BLaER1 treated with 17β-estradiol and CSF1 and Interleukin-3, amounts not matched to agents 10 nM and 100 nM (cell line): ENCODE measurements at regions not wholly inside any gene's neighbourhood (a gene's known extent, or its start where the extent isn't known, plus 50 kb on each side); places are given as distances from the start of the nearest gene placed in this dataset.

Experiments
- H3K27ac ChIP-seq, 11 experiments: shearing (Covaris generic); formaldehyde crosslinking; 2 replicates each; pipeline ENCODE4 v1.8.1; 2022
- H3K27me3 ChIP-seq, 11 experiments: shearing (Covaris generic); formaldehyde crosslinking; 2 replicates each; pipeline ENCODE4 v1.8.1; 2022
- H3K36me3 ChIP-seq, 11 experiments: shearing (Covaris generic); formaldehyde crosslinking; 2 replicates each; pipeline ENCODE4 v1.8.1; 2022
- H3K4me1 ChIP-seq, 10 experiments: shearing (Covaris generic); formaldehyde crosslinking; 2 replicates each; pipeline ENCODE4 v1.8.1; 2022
- H3K4me2 ChIP-seq, 11 experiments: shearing (Covaris generic); formaldehyde crosslinking; 2 replicates each; pipeline ENCODE4 v1.8.1; 2022
- H3K4me3 ChIP-seq, 10 experiments: shearing (Covaris generic); formaldehyde crosslinking; 2 replicates each; pipeline ENCODE4 v1.8.1; 2022
- H3K9ac ChIP-seq, 11 experiments: shearing (Covaris generic); formaldehyde crosslinking; 2 replicates each; pipeline ENCODE4 v1.8.1; 2022
- H3K9me3 ChIP-seq, 11 experiments: shearing (Covaris generic); formaldehyde crosslinking; replicated peaks in 1 of 11; 2 replicates each; pipeline ENCODE4 v1.8.1; 2022
- H4K20me1 ChIP-seq, 11 experiments: shearing (Covaris generic); formaldehyde crosslinking; 2 replicates each; pipeline ENCODE4 v1.8.1; 2022
- Cebpa-rat ChIP-seq, 11 experiments: shearing (Covaris generic); IDR thresholded peaks; 2 replicates each; pipeline ENCODE4 v1.8.1; 2022

GRCh38 chr12:125651625-125652024 lies 586.4 kb downstream of the AACS start:
- H3K36me3 ChIP-seq = no peaks in the 10 kb centered on the region
- no peaks in the 10 kb centered on the region for H3K9me3 ChIP-seq
- H3K4me2 ChIP-seq = peak overlapping the region in 1 of 11 experiments; percentile 54; a peak in 1 of 22 replicates
- H3K4me1 ChIP-seq = peaks cover 6 to 20% (median 10%) of the 10 kb centered on the region in 10 experiments; a peak in 18 of 20 replicates
- no peaks in the 10 kb centered on the region for H4K20me1 ChIP-seq
- H3K27ac ChIP-seq = no peak overlapping the region
- TF ChIP-seq Cebpa-rat (IDR thresholded peaks at IDR 0.05) = no peak
- H3K9ac ChIP-seq = no peak overlapping the region
- no peak overlapping the region for H3K4me3 ChIP-seq
- no peaks in the 10 kb centered on the region for H3K27me3 ChIP-seq

- no peak for TF ChIP-seq Cebpa-rat (IDR thresholded peaks at IDR 0.05)
- peak overlapping the region in 10 of 11 experiments; percentile 31 to 72 (median 56); a peak in 19 of 22 replicates for H3K4me2 ChIP-seq
- H3K9ac ChIP-seq = no peak overlapping the region
- no peak overlapping the region for H3K27ac ChIP-seq
- peaks cover 6 to 20% (median 10%) of the 10 kb centered on the region in 10 experiments; a peak in 18 of 20 replicates for H3K4me1 ChIP-seq
- H4K20me1 ChIP-seq = no peaks in the 10 kb centered on the region
- no peaks in the 10 kb centered on the region for H3K27me3 ChIP-seq
- H3K4me3 ChIP-seq = no peak overlapping the region
- no peaks in the 10 kb centered on the region for H3K36me3 ChIP-seq
- no peaks in the 10 kb centered on the region for H3K9me3 ChIP-seq
Measured at GRCh38 chr12:125652681-125653080, 587.4 kb downstream of the AACS start.

DNA sequence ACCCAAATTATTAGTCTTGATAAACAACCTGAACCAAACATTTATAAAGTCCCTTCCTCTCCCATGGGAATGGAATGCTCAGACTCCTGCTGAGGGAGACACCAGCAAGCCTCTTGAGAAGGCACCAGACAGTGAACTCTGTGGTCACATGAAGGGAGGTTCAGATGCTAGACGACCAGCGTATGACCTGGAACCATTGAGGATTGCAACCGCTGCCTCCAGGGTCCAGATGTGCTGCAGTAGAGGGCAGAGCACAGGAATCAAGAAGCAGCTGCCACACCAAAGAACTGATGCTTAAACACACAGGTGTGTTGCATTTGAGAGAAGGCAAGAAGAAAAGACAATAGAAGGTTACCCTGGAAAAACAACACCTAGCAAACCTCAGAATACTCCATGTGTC lies 592.4 kb downstream of the AACS start:
- Histone ChIP-seq H3K9ac (no peak overlapping the region), H4K20me1 (no peaks in the 10 kb centered on the region), H3K4me3 (no peak overlapping the region), H3K36me3 (no peaks in the 10 kb centered on the region), H3K27ac (no peak overlapping the region), H3K4me2 (no peak overlapping the region), H3K9me3 (no peaks in the 10 kb centered on the region), H3K27me3 (no peaks in the 10 kb centered on the region), H3K4me1 (peaks cover 2 to 9% (median 4%) of the 10 kb centered on the region in 10 experiments; a peak in 17 of 20 replicates)
- no peak for TF ChIP-seq Cebpa-rat (IDR thresholded peaks at IDR 0.05)

GRCh38 chr12:125674554-125675338 lies 609.5 kb downstream of the AACS start:
- TF ChIP-seq Cebpa-rat (IDR thresholded peaks at IDR 0.05) = no peak
- Histone ChIP-seq H3K4me3 (no peak overlapping the region), H3K36me3 (no peaks in the 10 kb centered on the region), H3K27ac (no peak overlapping the region), H3K27me3 (no peaks in the 10 kb centered on the region), H3K9me3 (no peaks in the 10 kb centered on the region), H3K4me1 (peaks cover 0 to 7% (median 0%) of the 10 kb centered on the region in 10 experiments; a peak in 1 of 20 replicates), H3K9ac (no peak overlapping the region), H4K20me1 (no peaks in the 10 kb centered on the region), H3K4me2 (no peak overlapping the region)

DNA sequence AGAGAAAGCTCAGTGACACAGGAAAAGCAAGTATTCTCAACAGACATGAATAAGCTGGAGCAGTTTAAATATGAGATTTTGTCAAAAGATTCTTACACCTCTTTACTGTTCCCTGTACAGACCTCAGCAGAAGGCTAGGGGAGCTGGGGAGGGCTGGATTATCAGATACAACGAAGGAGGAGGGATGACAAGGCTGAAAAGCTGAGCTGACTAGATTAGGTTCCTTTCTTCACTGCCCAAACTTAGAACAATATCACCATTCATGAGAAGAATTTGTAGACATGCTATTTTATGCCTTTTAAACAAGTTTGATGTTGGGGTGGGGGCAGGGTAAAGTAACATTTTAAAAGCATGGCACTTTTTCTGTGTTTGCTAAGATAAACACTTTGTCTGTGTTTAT lies 611.1 kb downstream of the AACS start:
- H3K27me3 ChIP-seq = no peaks in the 10 kb centered on the region
- no peak overlapping the region for H3K27ac ChIP-seq
- peaks cover 0 to 7% (median 0%) of the 10 kb centered on the region in 10 experiments; a peak in 1 of 20 replicates for H3K4me1 ChIP-seq
- H4K20me1 ChIP-seq = no peaks in the 10 kb centered on the region
- TF ChIP-seq Cebpa-rat (IDR thresholded peaks at IDR 0.05) = no peak
- H3K4me3 ChIP-seq = no peak overlapping the region
- H3K9me3 ChIP-seq = no peaks in the 10 kb centered on the region
- no peak overlapping the region for H3K9ac ChIP-seq
- no peak overlapping the region for H3K4me2 ChIP-seq
- no peaks in the 10 kb centered on the region for H3K36me3 ChIP-seq

DNA sequence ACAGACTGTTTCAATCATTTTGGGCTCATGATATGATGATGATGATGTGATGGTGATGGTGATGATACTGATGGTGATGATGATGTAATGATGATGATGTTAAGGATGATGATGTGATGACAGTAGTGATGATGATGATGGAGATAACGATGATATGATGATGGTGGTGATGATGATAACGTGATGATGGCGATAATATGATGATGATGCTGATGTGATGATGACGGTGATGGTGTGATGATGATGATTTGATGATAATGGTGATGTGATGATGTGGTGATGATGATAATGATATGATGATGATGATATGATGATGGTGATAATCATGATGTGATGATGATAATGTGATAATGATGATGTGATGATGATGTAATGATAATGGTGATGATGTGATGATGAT lies 612.6 kb downstream of the AACS start:
- Histone ChIP-seq H3K4me3 (no peak overlapping the region), H3K27me3 (no peaks in the 10 kb centered on the region), H3K27ac (no peak overlapping the region), H3K36me3 (no peaks in the 10 kb centered on the region), H3K4me1 (peaks cover 0 to 7% (median 0%) of the 10 kb centered on the region in 10 experiments; a peak in 1 of 20 replicates), H3K9ac (no peak overlapping the region), H4K20me1 (no peaks in the 10 kb centered on the region), H3K4me2 (no peak overlapping the region), H3K9me3 (no peaks in the 10 kb centered on the region)
- TF ChIP-seq Cebpa-rat (IDR thresholded peaks at IDR 0.05) = no peak

GRCh38 chr12:125678589-125678993 lies 613.4 kb downstream of the AACS start:
- Histone ChIP-seq H3K9me3 (no peaks in the 10 kb centered on the region), H3K4me3 (no peak overlapping the region), H3K4me2 (no peak overlapping the region), H3K27ac (no peak overlapping the region), H3K9ac (no peak overlapping the region), H3K4me1 (peaks cover 0 to 7% (median 0%) of the 10 kb centered on the region in 10 experiments; a peak in 1 of 20 replicates), H3K27me3 (no peaks in the 10 kb centered on the region), H3K36me3 (no peaks in the 10 kb centered on the region), H4K20me1 (no peaks in the 10 kb centered on the region)
- TF ChIP-seq Cebpa-rat (IDR thresholded peaks at IDR 0.05) = no peak

- no peaks in the 10 kb centered on the region for H3K9me3 ChIP-seq
- no peak for TF ChIP-seq Cebpa-rat (IDR thresholded peaks at IDR 0.05)
- no peak overlapping the region for H3K4me3 ChIP-seq
- peaks cover 0 to 37% (median 10%) of the 10 kb centered on the region in 10 experiments; a peak in 10 of 20 replicates for H3K4me1 ChIP-seq
- H4K20me1 ChIP-seq = no peaks in the 10 kb centered on the region
- H3K27me3 ChIP-seq = no peaks in the 10 kb centered on the region
- no peak overlapping the region for H3K9ac ChIP-seq
- H3K4me2 ChIP-seq = no peak overlapping the region
- H3K27ac ChIP-seq = no peak overlapping the region
- H3K36me3 ChIP-seq = no peaks in the 10 kb centered on the region
Measured at GRCh38 chr12:125683748-125684381, 618.6 kb downstream of the AACS start.

DNA sequence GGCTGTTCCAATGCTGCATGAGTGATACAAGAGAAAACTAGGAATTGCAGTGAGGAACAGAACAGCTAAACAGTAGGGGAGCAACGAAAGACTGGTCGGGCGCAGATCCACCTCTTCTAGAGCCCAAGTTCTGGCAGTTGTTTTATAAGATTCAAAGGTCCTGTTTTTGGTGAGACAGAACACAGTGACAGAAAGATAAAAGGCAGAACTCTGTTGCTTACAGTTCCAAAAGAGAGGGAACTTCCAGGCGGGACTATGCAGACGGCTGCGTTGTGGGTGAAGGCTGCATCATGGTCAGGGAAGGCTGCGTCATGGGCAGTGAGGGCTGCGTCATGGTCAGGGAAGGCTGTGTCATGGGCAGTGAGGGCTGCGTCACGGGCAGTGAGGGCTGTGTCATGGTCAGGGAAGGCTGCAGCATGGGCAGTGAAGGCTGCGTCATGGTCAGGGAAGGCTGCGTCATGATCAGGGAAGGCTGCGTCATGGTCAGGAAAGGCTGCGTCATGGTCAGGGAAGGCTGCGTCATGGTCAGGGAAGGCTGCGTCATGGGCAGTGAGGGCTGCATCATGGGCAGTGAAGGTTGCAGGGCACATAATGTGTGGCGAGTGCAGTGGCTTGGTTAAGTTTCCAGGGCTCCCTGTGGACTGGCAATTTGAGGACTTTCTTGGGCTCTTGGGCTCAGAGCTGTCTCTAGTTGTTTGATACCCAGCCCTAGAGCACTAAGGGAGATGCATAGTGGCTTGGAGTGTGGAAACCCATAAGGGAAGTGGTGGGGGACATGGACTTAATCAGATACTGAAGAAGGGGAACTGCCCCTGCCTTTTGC lies 619.9 kb downstream of the AACS start:
- H3K36me3 ChIP-seq = no peaks in the 10 kb centered on the region
- H3K9ac ChIP-seq = peak overlapping the region in 2 of 11 experiments; percentile 23 to 26; a peak in 2 of 22 replicates
- no peaks in the 10 kb centered on the region for H4K20me1 ChIP-seq
- H3K9me3 ChIP-seq = no peaks in the 10 kb centered on the region
- H3K27ac ChIP-seq = peak overlapping the region in 5 of 11 experiments; percentile 9 to 68 (median 58); a peak in 8 of 22 replicates
- no peaks in the 10 kb centered on the region for H3K27me3 ChIP-seq
- peaks cover 0 to 37% (median 11%) of the 10 kb centered on the region in 10 experiments; a peak in 13 of 20 replicates for H3K4me1 ChIP-seq
- H3K4me2 ChIP-seq = peak overlapping the region in 6 of 11 experiments; percentile 17 to 87 (median 75); a peak in 10 of 22 replicates
- TF ChIP-seq Cebpa-rat (IDR thresholded peaks at IDR 0.05) = no peak
- no peak overlapping the region for H3K4me3 ChIP-seq
